GM19351 (cell line): ENCODE measurements at regions not wholly inside any gene's neighbourhood (a gene's known extent, or its start where the extent isn't known, plus 50 kb on each side); places are given as distances from the start of the nearest gene placed in this dataset.
"Not testable (repeated sequence)": the region's sequence is repeated elsewhere in the genome, so short reads cannot be mapped to it uniquely, and the experiment has no call there.

ENCODE experiments used
- ATAC-seq: cut with Tn5 transposase; IDR thresholded peaks from one replicate; pipeline ENCODE4 v1.9.1; 2021; ENCODE audit warnings: mild to moderate bottlenecking, moderate library complexity; ENCODE audit not compliant: unreplicated experiment

- ATAC-seq: no peak
These were observed 503.0 kb downstream of the LIG4 start for GRCh38 chr13:107712145-107712860.

- ATAC-seq: no peak
These were observed 525.2 kb downstream of the LIG4 start for GRCh38 chr13:107690181-107690580.

- ATAC-seq: no peak
These were observed 529.5 kb downstream of the LIG4 start for GRCh38 chr13:107685876-107686275.

GRCh38 chr13:107681600-107681999, 533.7 kb downstream of the LIG4 start:
- no peak for ATAC-seq

- no peak for ATAC-seq
These were observed 535.2 kb downstream of the LIG4 start for GRCh38 chr13:107680115-107680514.

- ATAC-seq: no peak
These were observed 537.2 kb downstream of the LIG4 start for GRCh38 chr13:107678075-107678689.

GRCh38 chr13:107675847-107676550, 539.3 kb downstream of the LIG4 start:
- ATAC-seq: no peak

- ATAC-seq: no peak
These were observed 545.8 kb downstream of the LIG4 start for GRCh38 chr13:107669391-107669993.

GRCh38 chr13:107665926-107666458, 549.3 kb downstream of the LIG4 start:
- no peak for ATAC-seq

GRCh38 chr13:107650081-107650701, 565.1 kb downstream of the LIG4 start:
- peak; percentile 96 for ATAC-seq

GRCh38 chr13:107649079-107649478, 566.3 kb downstream of the LIG4 start:
- ATAC-seq: no peak

GRCh38 chr13:107644136-107644535, 571.2 kb downstream of the LIG4 start:
- ATAC-seq: no peak

GRCh38 chr13:107643615-107644014, 571.7 kb downstream of the LIG4 start:
- no peak for ATAC-seq

- no peak for ATAC-seq
These were observed 572.5 kb downstream of the LIG4 start for GRCh38 chr13:107642831-107643230.

GRCh38 chr13:107641574-107641973, 573.8 kb downstream of the LIG4 start:
- ATAC-seq: no peak

GRCh38 chr13:107625648-107626047, 589.7 kb downstream of the LIG4 start:
- ATAC-seq: no peak

GRCh38 chr13:107617527-107617926, 597.8 kb downstream of the LIG4 start:
- no peak for ATAC-seq

- no peak for ATAC-seq
These were observed 603.0 kb downstream of the LIG4 start for GRCh38 chr13:107612376-107612775.

- ATAC-seq: no peak
These were observed 606.6 kb downstream of the LIG4 start for GRCh38 chr13:107608736-107609135.

- ATAC-seq: no peak
These were observed 614.4 kb downstream of the LIG4 start for GRCh38 chr13:107600971-107601370.

- ATAC-seq: not testable (repeated sequence)
These were observed 619.0 kb downstream of the LIG4 start for GRCh38 chr13:107596306-107596705.
